HFF-Myc (cell line): ENCODE measurements at regions not wholly inside any gene's neighbourhood (a gene's known extent, or its start where the extent isn't known, plus 50 kb on each side); places are given as distances from the start of the nearest gene placed in this dataset.

ENCODE experiments used
- DNase-seq: peaks from one replicate; pipeline ENCODE4 v3.0.0-alpha.2; 2011; ENCODE audit warnings: low read depth; ENCODE audit errors: extremely low read depth
- H3K4me3 ChIP-seq: replicated peaks from 2 replicates; pipeline ENCODE4 v1.5.1; 2011; ENCODE audit warnings: low read depth, mild to moderate bottlenecking, control low read depth, low read length
- CTCF ChIP-seq: IDR thresholded peaks from 2 replicates; pipeline ENCODE4 v1.5.1; 2012; ENCODE audit warnings: mild to moderate bottlenecking, low read depth, low read length, control low read depth; ENCODE audit errors: missing control alignments

GRCh38 chr22:27439131-27439530 lies 362.4 kb downstream of the MN1 start:
- TF ChIP-seq CTCF = no peak

GRCh38 chr22:27440304-27440865 lies 361.2 kb downstream of the MN1 start:
- no peak for DNase-seq
- no peak for TF ChIP-seq CTCF
- no peak overlapping the region for H3K4me3 ChIP-seq

More at GRCh38 chr22:27439131-27439530, 362.4 kb downstream of the MN1 start:
- H3K4me3 ChIP-seq = no peak overlapping the region
- DNase-seq = no peak

GRCh38 chr22:27441706-27442475 lies 359.7 kb downstream of the MN1 start:
- no peak for DNase-seq
- no peak for TF ChIP-seq CTCF
- no peak overlapping the region for H3K4me3 ChIP-seq

- TF ChIP-seq CTCF = no peak
- no peak for DNase-seq
- no peak overlapping the region for H3K4me3 ChIP-seq
Observed at GRCh38 chr22:27443306-27443705, 358.2 kb downstream of the MN1 start.

GRCh38 chr22:27445881-27446280 lies 355.7 kb downstream of the MN1 start:
- H3K4me3 ChIP-seq = no peak overlapping the region
- no peak for DNase-seq
- no peak for TF ChIP-seq CTCF

- TF ChIP-seq CTCF = no peak
- DNase-seq = no peak
Observed at GRCh38 chr22:27447289-27447688, 354.3 kb downstream of the MN1 start.

More at GRCh38 chr22:27447289-27447688, 354.3 kb downstream of the MN1 start:
- H3K4me3 ChIP-seq = no peak overlapping the region
